WTC11 (cell line): ENCODE measurements at regions not wholly inside any gene's neighbourhood (a gene's known extent, or its start where the extent isn't known, plus 50 kb on each side); places are given as distances from the start of the nearest gene placed in this dataset.

Experiments used
- CBFB ChIP-seq: sonication (generic); formaldehyde crosslinking; IDR thresholded peaks from 2 replicates; pipeline ENCODE4 v1.8.1; 2022; ENCODE audit warnings: mild to moderate bottlenecking, low read depth, missing genetic modification reagents
- GABPB1 ChIP-seq: sonication (generic); formaldehyde crosslinking; IDR thresholded peaks from 2 replicates; pipeline ENCODE4 v1.8.1; 2023; ENCODE audit warnings: mild to moderate bottlenecking, missing genetic modification reagents
- MAX ChIP-seq: sonication (generic); formaldehyde crosslinking; IDR thresholded peaks from 2 replicates; pipeline ENCODE4 v1.8.0; 2022; ENCODE audit warnings: mild to moderate bottlenecking, missing genetic modification reagents
- MYBL2 ChIP-seq: sonication (generic); formaldehyde crosslinking; IDR thresholded peaks from 2 replicates; pipeline ENCODE4 v1.8.1; 2023; ENCODE audit warnings: mild to moderate bottlenecking, moderate library complexity, missing genetic modification reagents
- NFE2L1 ChIP-seq: sonication (generic); formaldehyde crosslinking; IDR thresholded peaks from 2 replicates; pipeline ENCODE4 v1.8.1; 2023; ENCODE audit warnings: missing genetic modification reagents
- RELA ChIP-seq: sonication (generic); formaldehyde crosslinking; IDR thresholded peaks from 2 replicates; pipeline ENCODE4 v1.8.1; 2022; ENCODE audit warnings: missing genetic modification reagents, mild to moderate bottlenecking, borderline replicate concordance
- USF2 ChIP-seq: sonication (generic); formaldehyde crosslinking; IDR thresholded peaks from 2 replicates; pipeline ENCODE4 v1.8.1; 2023; ENCODE audit warnings: mild to moderate bottlenecking, missing genetic modification reagents, moderate library complexity
- ZNF423 ChIP-seq: fragments of 250-450 bp; sonication (Bioruptor Pico); IDR thresholded peaks from 2 replicates; pipeline ENCODE4 v2.1.2; 2022; ENCODE audit warnings: mild to moderate bottlenecking, moderate library complexity
- TF ChIP-seq, protein P1 (sequence below): fragments of 200-600 bp; IDR thresholded peaks from 2 replicates; pipeline ENCODE4 v1.8.0; 2022; ENCODE audit warnings: antibody characterized with exemption

GRCh38 chr9:34826999-34827538 lies 117.1 kb upstream of the CCL21 start:
- no peak for TF ChIP-seq CBFB (CRISPR knock-in tag)
- TF ChIP-seq GABPB1 (CRISPR knock-in tag), result no peak
- TF ChIP-seq USF2, result no peak
- TF ChIP-seq MAX (CRISPR knock-in tag), result no peak
- TF ChIP-seq, protein P1, sequence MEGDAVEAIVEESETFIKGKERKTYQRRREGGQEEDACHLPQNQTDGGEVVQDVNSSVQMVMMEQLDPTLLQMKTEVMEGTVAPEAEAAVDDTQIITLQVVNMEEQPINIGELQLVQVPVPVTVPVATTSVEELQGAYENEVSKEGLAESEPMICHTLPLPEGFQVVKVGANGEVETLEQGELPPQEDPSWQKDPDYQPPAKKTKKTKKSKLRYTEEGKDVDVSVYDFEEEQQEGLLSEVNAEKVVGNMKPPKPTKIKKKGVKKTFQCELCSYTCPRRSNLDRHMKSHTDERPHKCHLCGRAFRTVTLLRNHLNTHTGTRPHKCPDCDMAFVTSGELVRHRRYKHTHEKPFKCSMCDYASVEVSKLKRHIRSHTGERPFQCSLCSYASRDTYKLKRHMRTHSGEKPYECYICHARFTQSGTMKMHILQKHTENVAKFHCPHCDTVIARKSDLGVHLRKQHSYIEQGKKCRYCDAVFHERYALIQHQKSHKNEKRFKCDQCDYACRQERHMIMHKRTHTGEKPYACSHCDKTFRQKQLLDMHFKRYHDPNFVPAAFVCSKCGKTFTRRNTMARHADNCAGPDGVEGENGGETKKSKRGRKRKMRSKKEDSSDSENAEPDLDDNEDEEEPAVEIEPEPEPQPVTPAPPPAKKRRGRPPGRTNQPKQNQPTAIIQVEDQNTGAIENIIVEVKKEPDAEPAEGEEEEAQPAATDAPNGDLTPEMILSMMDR, result no peak
- no peak for TF ChIP-seq RELA
- TF ChIP-seq MYBL2 (CRISPR knock-in tag), result no peak
- TF ChIP-seq NFE2L1 (CRISPR knock-in tag), result no peak
- no peak for TF ChIP-seq ZNF423
